ENCODE measurements at regions not wholly inside any gene's neighbourhood (a gene's known extent, or its start where the extent isn't known, plus 50 kb on each side); places are given as distances from the start of the nearest gene placed in this dataset.
A peak's percentile ranks its signal among the peaks of the same experiment; 100 is the strongest.

GRCh38 chr4:14262221-14262620 lies 634.7 kb upstream of the BOD1L1 start:
- no peak overlapping the region for H3K4me3 ChIP-seq (replicated peaks in 1 of 2; ENCODE audit: low read depth in 2 of 2, low read length in 2 of 2)
- DNase-seq (ENCODE audit: low read depth in 2 of 2) = no peak
- TF ChIP-seq CTCF (IDR thresholded peaks at IDR 0.05; ENCODE audit: low read depth, low read length) = no peak

- peak; percentile 14 to 27 for DNase-seq (ENCODE audit: low read depth in 2 of 2)
- no peak for TF ChIP-seq CTCF (IDR thresholded peaks at IDR 0.05; ENCODE audit: low read depth, low read length)
- H3K4me3 ChIP-seq (replicated peaks in 1 of 2; ENCODE audit: low read depth in 2 of 2, low read length in 2 of 2) = no peak overlapping the region
Measured at GRCh38 chr4:14264437-14264836, 636.9 kb upstream of the BOD1L1 start.

GRCh38 chr4:14265651-14266050 lies 638.1 kb upstream of the BOD1L1 start:
- no peak overlapping the region for H3K4me3 ChIP-seq (replicated peaks in 1 of 2; ENCODE audit: low read depth in 2 of 2, low read length in 2 of 2)
- no peak for TF ChIP-seq CTCF (IDR thresholded peaks at IDR 0.05; ENCODE audit: low read depth, low read length)

GRCh38 chr4:14267373-14268060 lies 640.0 kb upstream of the BOD1L1 start:
- H3K4me3 ChIP-seq (replicated peaks in 1 of 2; ENCODE audit: low read depth in 2 of 2, low read length in 2 of 2) = no peak overlapping the region
- no peak for TF ChIP-seq CTCF (IDR thresholded peaks at IDR 0.05; ENCODE audit: low read depth, low read length)
- DNase-seq (ENCODE audit: low read depth in 2 of 2) = no peak

More at GRCh38 chr4:14265651-14266050, 638.1 kb upstream of the BOD1L1 start:
- peak; percentile 21 to 27 for DNase-seq (ENCODE audit: low read depth in 2 of 2)

GRCh38 chr4:14269824-14270223 lies 642.3 kb upstream of the BOD1L1 start:
- no peak overlapping the region for H3K4me3 ChIP-seq (replicated peaks in 1 of 2; ENCODE audit: low read depth in 2 of 2, low read length in 2 of 2)
- no peak for TF ChIP-seq CTCF (IDR thresholded peaks at IDR 0.05; ENCODE audit: low read depth, low read length)
- no peak for DNase-seq (ENCODE audit: low read depth in 2 of 2)

GRCh38 chr4:14272206-14272605 lies 644.7 kb upstream of the BOD1L1 start:
- H3K4me3 ChIP-seq (replicated peaks in 1 of 2; ENCODE audit: low read depth in 2 of 2, low read length in 2 of 2) = no peak overlapping the region
- no peak for DNase-seq (ENCODE audit: low read depth in 2 of 2)
- TF ChIP-seq CTCF (IDR thresholded peaks at IDR 0.05; ENCODE audit: low read depth, low read length) = no peak

- no peak for DNase-seq (ENCODE audit: low read depth in 2 of 2)
- TF ChIP-seq CTCF (IDR thresholded peaks at IDR 0.05; ENCODE audit: low read depth, low read length) = no peak
- no peak overlapping the region for H3K4me3 ChIP-seq (replicated peaks in 1 of 2; ENCODE audit: low read depth in 2 of 2, low read length in 2 of 2)
Measured at GRCh38 chr4:14277505-14277904, 650.0 kb upstream of the BOD1L1 start.

All from cardiac fibroblast (primary cell).